GM19463 (cell line): ENCODE measurements at regions not wholly inside any gene's neighbourhood (a gene's known extent, or its start where the extent isn't known, plus 50 kb on each side); places are given as distances from the start of the nearest gene placed in this dataset.

ENCODE experiments used
- ATAC-seq: cut with Tn5 transposase; IDR thresholded peaks from one replicate; pipeline ENCODE4 v1.9.1; 2021; ENCODE audit warnings: mild to moderate bottlenecking, moderate library complexity; ENCODE audit not compliant: unreplicated experiment

GRCh38 chr10:130230036-130230435 is 93.8 kb downstream of the GLRX3 start:
- no peak for ATAC-seq

- no peak for ATAC-seq
These were observed 94.4 kb downstream of the GLRX3 start for GRCh38 chr10:130230611-130231010.

- ATAC-seq = no peak
These were observed 95.1 kb downstream of the GLRX3 start for GRCh38 chr10:130231251-130231741.

- ATAC-seq = no peak
These were observed 96.2 kb downstream of the GLRX3 start for GRCh38 chr10:130232166-130233034.

GRCh38 chr10:130233035-130233360 is 96.8 kb downstream of the GLRX3 start:
- ATAC-seq = no peak

GRCh38 chr10:130233426-130233825 is 97.2 kb downstream of the GLRX3 start:
- ATAC-seq = no peak

- ATAC-seq = no peak
These were observed 98.2 kb downstream of the GLRX3 start for GRCh38 chr10:130234171-130234965.

- no peak for ATAC-seq
These were observed 100.5 kb downstream of the GLRX3 start for GRCh38 chr10:130236711-130237110.

GRCh38 chr10:130240409-130240808 is 104.2 kb downstream of the GLRX3 start:
- ATAC-seq = no peak

- ATAC-seq = no peak
These were observed 106.3 kb downstream of the GLRX3 start for GRCh38 chr10:130242513-130242912.

GRCh38 chr10:130243015-130243414 is 106.8 kb downstream of the GLRX3 start:
- no peak for ATAC-seq

- ATAC-seq = no peak
These were observed 108.1 kb downstream of the GLRX3 start for GRCh38 chr10:130244031-130244927.

GRCh38 chr10:130244928-130245495 is 108.8 kb downstream of the GLRX3 start:
- no peak for ATAC-seq

GRCh38 chr10:130246113-130246512 is 109.9 kb downstream of the GLRX3 start:
- no peak for ATAC-seq

GRCh38 chr10:130250127-130250526 is 113.9 kb downstream of the GLRX3 start:
- no peak for ATAC-seq

GRCh38 chr10:130251766-130252165 is 115.6 kb downstream of the GLRX3 start:
- ATAC-seq = no peak

GRCh38 chr10:130254243-130254642 is 118.1 kb downstream of the GLRX3 start:
- ATAC-seq = no peak

- no peak for ATAC-seq
These were observed 118.5 kb downstream of the GLRX3 start for GRCh38 chr10:130254662-130255061.

- ATAC-seq = no peak
These were observed 119.6 kb downstream of the GLRX3 start for GRCh38 chr10:130255777-130256176.

- ATAC-seq = no peak
These were observed 121.7 kb downstream of the GLRX3 start for GRCh38 chr10:130257897-130258296.

- ATAC-seq = no peak
These were observed 123.2 kb downstream of the GLRX3 start for GRCh38 chr10:130259380-130259779.
